Astrocyte of the cerebellum (primary cell): ENCODE measurements at regions not wholly inside any gene's neighbourhood (a gene's known extent, or its start where the extent isn't known, plus 50 kb on each side); places are given as distances from the start of the nearest gene placed in this dataset.

ENCODE experiments used
- DNase-seq: peaks from one replicate; pipeline ENCODE4 v3.0.0-alpha.2; 2011; ENCODE audit warnings: low read depth
- H3K4me3 ChIP-seq: 2 replicates; pipeline ENCODE4 v1.5.1; 2011; ENCODE audit warnings: mild to moderate bottlenecking, low read depth, low read length, moderate library complexity
- in situ Hi-C: cut with HindIII; loops from 2 replicates; pipeline ENCODE4 v1.10.0; 2017; ENCODE audit warnings: low sequenced_read_pairs
- TF ChIP-seq, protein P1 (sequence below): IDR thresholded peaks from 2 replicates; pipeline ENCODE4 v1.5.1; 2012; ENCODE audit warnings: low read length, low read depth, moderate library complexity, mild to moderate bottlenecking; ENCODE audit errors: missing control alignments

- in situ Hi-C loops: no loop called here
- no peak for DNase-seq
- TF ChIP-seq, protein P1, sequence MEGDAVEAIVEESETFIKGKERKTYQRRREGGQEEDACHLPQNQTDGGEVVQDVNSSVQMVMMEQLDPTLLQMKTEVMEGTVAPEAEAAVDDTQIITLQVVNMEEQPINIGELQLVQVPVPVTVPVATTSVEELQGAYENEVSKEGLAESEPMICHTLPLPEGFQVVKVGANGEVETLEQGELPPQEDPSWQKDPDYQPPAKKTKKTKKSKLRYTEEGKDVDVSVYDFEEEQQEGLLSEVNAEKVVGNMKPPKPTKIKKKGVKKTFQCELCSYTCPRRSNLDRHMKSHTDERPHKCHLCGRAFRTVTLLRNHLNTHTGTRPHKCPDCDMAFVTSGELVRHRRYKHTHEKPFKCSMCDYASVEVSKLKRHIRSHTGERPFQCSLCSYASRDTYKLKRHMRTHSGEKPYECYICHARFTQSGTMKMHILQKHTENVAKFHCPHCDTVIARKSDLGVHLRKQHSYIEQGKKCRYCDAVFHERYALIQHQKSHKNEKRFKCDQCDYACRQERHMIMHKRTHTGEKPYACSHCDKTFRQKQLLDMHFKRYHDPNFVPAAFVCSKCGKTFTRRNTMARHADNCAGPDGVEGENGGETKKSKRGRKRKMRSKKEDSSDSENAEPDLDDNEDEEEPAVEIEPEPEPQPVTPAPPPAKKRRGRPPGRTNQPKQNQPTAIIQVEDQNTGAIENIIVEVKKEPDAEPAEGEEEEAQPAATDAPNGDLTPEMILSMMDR: no peak
- no peak overlapping the region for H3K4me3 ChIP-seq
Measured at GRCh38 chr18:27349284-27349882, 164.3 kb upstream of the CHST9 start.

- no peak for DNase-seq
- TF ChIP-seq, protein P1: no peak
- H3K4me3 ChIP-seq: no peak overlapping the region
- in situ Hi-C loops: no loop called here
Measured at GRCh38 chr18:27331606-27332005, 146.5 kb upstream of the CHST9 start.

- DNase-seq: no peak
- in situ Hi-C loops: no loop called here
- TF ChIP-seq, protein P1: no peak
- H3K4me3 ChIP-seq: no peak overlapping the region
Measured at GRCh38 chr18:27314996-27315395, 129.9 kb upstream of the CHST9 start.

DNA sequence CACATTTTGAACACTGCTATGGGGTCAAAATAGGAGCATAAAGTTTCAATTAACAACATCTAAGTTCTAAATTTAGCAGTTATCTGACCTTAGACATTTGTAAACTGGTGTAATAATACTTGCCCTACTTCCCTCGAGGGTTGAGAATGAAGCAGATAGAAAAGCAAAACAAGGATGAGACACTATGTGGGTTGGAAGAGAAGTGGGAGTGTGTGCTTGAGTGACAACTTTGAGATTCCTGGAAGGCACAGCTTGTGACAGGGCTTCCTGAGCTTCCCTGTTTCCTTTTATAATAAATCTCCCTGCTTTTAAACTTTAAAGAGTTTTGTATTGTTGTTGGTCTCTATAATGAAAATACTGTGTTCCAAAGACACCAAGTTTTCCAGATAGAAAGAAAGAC is 128.6 kb upstream of the CHST9 start:
- in situ Hi-C loops: no loop called here
- no peak overlapping the region for H3K4me3 ChIP-seq

GRCh38 chr18:27312853-27313252 is 127.7 kb upstream of the CHST9 start:
- TF ChIP-seq, protein P1: no peak
- no peak overlapping the region for H3K4me3 ChIP-seq
- in situ Hi-C loops: no loop called here
- DNase-seq: no peak

More for the DNA sequence above, 128.6 kb upstream of the CHST9 start:
- DNase-seq: no peak
- TF ChIP-seq, protein P1: no peak

DNA sequence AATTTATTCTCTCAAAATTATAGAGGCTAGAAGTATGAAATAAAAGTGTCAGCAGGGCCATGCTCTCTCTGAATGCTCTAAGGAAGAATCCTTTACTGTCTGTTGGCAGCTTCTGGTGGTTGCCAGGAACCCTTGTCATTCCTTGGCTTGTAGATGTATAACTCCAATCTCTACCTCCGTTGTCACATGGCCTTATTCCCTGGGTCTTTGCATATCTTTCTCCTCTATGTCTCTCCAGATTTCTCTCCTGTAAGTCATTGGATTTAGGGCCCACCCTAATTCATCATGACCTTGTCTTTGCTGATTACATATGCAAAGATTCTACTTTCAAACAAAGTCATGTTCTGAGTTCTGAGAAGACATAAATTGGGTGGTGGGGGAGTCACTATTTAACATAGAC is 127.0 kb upstream of the CHST9 start:
- in situ Hi-C loops: no loop called here
- H3K4me3 ChIP-seq: no peak overlapping the region

More for the DNA sequence above, 127.0 kb upstream of the CHST9 start:
- no peak for DNase-seq
- TF ChIP-seq, protein P1: no peak
